ENCODE measurements at regions not wholly inside any gene's neighbourhood (a gene's known extent, or its start where the extent isn't known, plus 50 kb on each side); places are given as distances from the start of the nearest gene placed in this dataset.

- TF ChIP-seq CTCF (IDR thresholded peaks at IDR 0.05; ENCODE audit: low read depth, low read length, missing input control) (no peak), YY1 (IDR thresholded peaks at IDR 0.05) (no peak), JUND (IDR thresholded peaks at IDR 0.05) (no peak), REST (IDR thresholded peaks at IDR 0.05) (no peak), ATF3 (IDR thresholded peaks at IDR 0.05) (no peak), MAX (IDR thresholded peaks at IDR 0.05) (no peak), RAD21 (IDR thresholded peaks at IDR 0.05) (no peak), EGR1 (IDR thresholded peaks at IDR 0.05; ENCODE audit: low read depth in 2 of 2) (no peak), SP1 (IDR thresholded peaks at IDR 0.05) (no peak), FOXA2 (IDR thresholded peaks at IDR 0.05) (no peak)
Observed at GRCh38 chr9:111096051-111096450, 57.8 kb upstream of the LPAR1 start.

All from liver (tissue), 3 donors.